ENCODE measurements at regions not wholly inside any gene's neighbourhood (a gene's known extent, or its start where the extent isn't known, plus 50 kb on each side); places are given as distances from the start of the nearest gene placed in this dataset.
"Not testable (repeated sequence)": the region's sequence is repeated elsewhere in the genome, so short reads cannot be mapped to it uniquely, and the experiment has no call there.

- DNase-seq: no peak
Measured at GRCh38 chr20:40861427-40862008, 167.1 kb upstream of the TOP1 start.

DNA sequence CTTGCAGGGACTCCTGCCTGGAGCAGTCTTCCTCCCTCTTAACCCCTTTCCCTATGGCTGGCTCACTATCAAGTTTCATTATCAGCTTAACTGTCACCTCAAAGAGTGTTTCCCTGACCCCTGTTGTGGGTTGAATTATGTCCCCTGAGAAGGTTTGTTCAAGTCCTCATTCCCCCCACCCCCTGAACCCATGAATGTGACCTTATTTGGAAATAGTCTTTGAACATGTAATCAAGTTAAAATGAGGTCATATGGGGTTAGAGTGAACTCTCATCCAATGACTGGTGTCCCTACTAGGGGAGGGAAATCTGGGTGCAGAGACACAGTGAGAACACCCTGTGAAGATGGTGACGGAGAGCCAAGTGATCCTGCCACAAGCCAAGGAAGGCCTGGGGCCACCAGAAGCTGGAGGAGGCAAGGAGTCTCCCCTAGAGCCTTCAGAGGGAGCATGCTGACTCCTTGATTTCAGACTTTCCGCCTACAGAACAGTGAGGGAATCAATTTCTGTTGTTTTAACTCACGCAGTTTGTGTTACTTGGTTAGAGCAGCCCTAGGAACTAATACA, 165.2 kb upstream of the TOP1 start:
- no peak for DNase-seq

- no peak for DNase-seq
Measured at GRCh38 chr20:40864470-40864869, 164.2 kb upstream of the TOP1 start.

DNA sequence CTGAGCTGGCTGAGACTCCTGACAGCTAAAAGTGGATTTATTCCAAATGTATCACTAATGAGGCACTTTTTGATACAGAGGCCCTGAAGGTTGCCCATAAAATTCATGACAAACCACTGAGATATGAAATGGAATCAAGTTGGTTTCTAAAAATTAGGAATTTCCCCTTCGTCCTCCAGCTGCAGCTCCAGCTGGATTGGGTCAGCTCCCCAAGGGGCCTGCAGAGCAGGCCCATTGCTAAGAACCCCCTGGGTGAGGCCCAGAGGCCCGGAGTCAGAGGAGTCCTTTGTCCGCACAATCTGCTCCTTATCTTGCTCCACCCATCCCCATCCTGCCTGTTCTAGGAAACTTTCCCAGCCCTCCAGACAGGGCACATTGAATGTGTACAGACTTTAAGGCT, 163.5 kb upstream of the TOP1 start:
- no peak for DNase-seq

DNA sequence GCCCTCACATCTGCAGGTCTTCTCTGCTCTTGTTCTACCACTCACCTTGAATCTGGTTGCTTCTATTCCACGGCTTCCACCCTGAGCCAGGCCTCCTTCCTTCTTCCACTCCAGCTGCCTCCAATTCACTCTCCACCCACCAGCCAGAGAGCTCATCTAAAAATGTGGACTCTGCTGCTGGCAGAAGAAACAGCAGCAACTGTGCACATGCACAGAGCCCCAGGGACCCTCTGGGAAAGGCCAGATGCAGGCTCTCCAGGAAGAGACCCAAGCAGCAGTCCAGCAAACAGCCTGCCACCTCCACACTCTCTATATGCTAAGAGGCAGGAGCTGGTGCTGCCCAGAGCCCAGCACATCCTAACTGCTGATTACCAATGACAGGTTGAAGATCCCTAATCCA, 162.6 kb upstream of the TOP1 start:
- DNase-seq: no peak

- DNase-seq: no peak
Measured at GRCh38 chr20:40868551-40869217, 159.9 kb upstream of the TOP1 start.

- DNase-seq: no peak
Measured at GRCh38 chr20:40869218-40870147, 159.1 kb upstream of the TOP1 start.

DNA sequence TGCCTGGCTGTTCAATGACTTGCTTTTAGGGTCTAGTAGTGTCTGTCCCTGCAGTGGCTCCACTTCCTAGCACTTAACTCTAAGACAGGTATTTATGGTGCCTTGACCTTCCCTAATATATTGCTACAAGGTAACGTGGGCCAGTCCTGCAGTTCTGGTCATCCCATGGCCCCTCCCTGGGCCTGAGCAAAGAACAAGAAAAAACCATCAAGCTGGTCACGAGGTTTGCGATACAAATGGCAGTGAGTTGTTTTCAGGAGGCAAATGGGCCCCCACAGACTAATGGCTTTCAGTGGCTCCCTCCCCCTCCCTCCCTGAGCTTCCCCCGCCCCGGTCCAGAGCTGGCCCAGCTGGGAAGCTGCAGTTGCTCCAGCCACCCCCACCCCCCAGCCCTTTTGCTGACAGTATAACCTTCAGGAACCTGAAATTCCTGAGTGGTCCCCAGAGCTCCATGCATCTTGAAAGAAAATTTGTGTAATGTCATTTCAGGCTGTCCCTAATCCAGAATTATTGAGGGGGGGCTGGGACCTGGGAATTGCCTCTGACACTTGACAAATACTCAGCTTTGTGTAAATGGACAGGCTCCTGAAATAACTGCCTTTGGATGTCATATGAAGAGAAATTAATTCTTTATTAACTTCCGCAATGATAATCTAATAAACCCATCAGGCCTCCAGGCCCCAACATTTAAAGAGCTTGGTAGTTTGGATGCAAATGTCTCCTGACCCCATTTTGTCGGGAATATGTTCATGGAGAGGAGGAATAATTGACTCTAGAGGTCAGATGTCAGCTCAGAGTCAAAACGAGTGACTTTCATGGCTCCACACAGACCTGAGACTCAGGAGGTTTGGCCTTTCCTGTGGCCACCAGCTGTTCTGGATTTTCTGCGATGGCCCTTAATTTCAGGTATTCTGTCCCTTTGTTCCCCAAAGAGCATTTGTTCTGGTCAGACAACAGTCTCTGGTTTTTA, 153.2 kb upstream of the TOP1 start:
- no peak for DNase-seq

DNA sequence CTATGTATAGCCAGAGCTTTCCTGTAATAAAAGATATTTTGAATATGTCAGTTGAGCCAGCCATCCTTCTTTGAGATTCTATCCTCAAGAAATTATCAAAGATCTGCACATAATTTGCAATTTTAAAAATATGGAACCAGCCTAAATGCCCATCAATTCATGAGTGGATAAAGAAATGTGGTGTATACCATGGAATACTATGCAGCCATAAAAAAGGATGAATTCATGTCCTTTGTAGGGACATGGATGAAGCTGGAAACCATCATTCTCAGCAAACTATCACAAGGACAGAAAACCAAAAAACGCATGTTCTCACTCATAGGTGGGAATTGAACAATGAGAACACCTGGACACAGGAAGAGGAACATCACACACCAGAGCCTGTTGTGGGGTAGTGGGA, 150.5 kb upstream of the TOP1 start:
- not testable (repeated sequence) for DNase-seq

DNA sequence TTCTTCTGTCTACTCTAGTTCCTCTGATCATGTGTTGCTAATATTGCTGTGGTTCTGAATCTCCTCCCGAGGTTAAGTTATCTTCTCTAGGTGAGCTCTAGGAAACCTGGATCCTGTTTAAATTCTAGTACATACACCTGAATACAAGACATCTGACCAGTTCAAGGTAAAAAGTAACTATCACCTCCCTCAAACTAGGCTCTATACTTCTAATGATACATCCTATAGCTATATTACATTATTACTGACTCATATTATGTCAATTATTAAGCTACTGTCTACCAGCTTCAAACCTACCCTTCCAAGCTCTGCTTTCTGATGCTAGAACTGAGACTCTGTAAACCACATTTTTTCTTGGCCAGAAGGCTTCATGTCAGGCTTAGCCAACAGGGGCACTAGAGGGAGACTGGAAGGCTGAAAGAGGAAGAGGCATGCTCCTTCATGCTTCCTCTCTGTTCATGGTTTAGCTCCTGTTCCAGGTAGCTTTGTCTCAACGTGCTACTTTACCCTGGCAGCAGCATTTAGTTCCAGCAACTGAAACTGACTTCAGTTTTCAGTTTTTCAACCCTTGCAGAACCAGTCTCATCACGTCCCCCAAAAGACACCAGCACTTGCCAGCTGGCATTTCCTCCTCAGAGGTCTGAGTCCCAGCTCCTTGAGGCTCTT, 148.4 kb upstream of the TOP1 start:
- DNase-seq: no peak

DNA sequence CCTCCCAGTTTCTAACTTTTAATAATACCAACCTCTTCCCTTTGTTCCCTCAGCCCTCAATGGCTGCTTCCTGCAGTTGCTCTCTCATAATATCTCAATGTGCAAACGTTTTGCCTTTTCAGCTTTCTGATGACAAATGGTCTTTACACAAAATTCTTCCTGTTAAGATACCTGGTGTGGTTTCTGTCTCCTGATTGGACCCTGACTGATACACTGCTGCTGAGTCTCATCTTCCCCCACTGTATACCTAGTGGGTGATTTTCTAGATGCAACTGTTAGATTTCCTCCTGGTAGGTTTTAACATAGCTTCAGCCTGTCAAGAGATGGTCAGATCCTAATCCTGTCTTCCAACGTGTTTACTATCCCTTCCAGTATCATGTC, 147.9 kb upstream of the TOP1 start:
- DNase-seq: no peak

DNA sequence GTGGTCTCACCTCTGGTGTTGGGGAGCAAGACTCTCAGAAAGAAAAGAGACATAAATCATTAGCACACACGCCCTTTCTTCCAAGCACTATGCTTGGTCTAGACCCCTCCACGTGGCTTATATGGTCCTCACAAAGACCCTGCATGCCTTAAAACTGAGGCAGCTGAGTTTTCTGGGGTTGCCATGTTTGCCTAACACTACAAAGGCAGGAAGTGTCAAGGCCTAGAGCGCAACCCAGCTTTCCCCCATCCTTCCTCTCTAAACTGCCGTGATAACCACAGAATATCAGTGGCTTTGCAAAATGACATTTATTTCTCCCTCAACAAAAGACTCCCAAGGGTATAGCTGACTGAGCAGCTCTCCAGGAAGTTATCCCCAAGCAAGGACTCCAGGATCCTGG, 146.5 kb upstream of the TOP1 start:
- DNase-seq: peak; percentile 11

DNA sequence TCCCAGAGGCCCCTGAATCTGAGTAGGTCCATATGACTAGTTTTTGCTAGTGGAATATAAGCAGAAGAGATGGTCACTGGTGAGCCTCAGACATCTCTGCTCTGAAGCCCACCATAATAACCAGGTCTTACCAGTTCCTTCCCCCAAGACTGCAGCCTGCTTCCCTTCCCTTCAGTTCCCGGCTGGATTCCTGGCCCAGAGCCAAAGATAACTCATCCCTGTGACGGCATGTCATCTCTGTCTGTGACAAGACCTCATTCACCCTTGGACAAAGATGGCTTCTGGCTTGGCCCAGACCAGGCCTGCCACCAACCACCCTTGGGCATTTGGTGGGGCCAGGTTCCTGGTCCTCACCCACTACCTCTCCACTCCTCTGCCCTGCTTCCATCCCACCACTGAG, 145.5 kb upstream of the TOP1 start:
- DNase-seq: no peak

- DNase-seq: no peak
Measured at GRCh38 chr20:40887105-40887504, 141.5 kb upstream of the TOP1 start.

GRCh38 chr20:40889266-40889665, 139.4 kb upstream of the TOP1 start:
- not testable (repeated sequence) for DNase-seq

DNA sequence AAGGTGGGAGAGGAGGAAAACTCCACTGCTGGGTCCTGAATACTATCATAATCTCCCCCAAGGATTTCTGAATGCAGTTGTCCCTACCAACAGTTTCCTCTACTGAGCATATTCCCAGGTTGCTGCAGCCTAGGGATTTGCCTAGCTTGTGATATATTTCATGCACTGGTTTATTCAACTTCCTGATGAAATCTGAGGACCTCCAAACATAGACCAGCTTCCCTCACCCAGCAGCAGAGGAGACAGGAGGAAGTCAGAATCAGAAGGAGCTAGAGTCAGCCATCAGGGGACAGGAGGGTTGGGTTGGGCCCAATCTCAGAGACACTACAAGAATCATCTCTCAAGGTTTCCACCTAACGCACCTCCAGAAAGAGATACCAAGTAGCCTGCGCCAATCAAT, 138.4 kb upstream of the TOP1 start:
- no peak for DNase-seq

DNA sequence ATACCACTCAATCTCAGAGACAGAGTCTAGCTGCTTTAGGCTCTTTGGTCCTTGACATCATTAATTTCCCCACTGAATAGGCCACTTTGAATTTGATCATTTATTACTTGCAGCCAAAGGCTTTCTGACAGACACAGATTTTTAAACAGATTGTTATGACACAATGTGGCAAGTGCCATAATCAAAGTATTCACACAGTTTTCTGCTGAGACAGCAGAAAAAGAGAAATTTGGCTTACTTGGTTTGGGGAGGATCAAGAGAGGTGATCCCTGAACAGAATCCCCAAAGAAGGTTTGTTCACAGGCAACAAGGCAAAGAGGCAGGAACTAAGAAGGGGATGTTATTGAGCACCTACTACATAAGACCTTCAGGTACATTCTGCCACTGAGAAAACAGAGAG, 138.0 kb upstream of the TOP1 start:
- no peak for DNase-seq

GRCh38 chr20:40891351-40891750, 137.3 kb upstream of the TOP1 start:
- DNase-seq: no peak

DNA sequence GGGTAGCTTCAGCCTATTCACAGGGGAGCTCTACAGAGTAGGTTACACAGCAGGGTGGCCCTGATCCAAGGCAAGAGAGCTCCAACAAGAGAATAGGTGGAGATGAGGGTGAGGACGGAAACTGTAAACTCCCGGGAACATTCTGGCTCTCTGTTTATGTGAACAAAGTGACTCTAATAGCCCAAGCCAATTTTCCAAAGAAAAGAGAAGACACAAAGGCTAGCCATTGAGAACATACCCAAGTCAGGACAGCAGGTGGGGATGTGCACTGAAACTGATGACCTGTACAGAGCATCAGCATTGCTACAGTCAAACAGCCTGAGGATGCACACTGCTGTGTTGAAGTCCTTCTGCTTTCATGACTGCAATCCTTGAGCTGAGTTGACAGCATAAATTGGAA, 136.0 kb upstream of the TOP1 start:
- no peak for DNase-seq

DNA sequence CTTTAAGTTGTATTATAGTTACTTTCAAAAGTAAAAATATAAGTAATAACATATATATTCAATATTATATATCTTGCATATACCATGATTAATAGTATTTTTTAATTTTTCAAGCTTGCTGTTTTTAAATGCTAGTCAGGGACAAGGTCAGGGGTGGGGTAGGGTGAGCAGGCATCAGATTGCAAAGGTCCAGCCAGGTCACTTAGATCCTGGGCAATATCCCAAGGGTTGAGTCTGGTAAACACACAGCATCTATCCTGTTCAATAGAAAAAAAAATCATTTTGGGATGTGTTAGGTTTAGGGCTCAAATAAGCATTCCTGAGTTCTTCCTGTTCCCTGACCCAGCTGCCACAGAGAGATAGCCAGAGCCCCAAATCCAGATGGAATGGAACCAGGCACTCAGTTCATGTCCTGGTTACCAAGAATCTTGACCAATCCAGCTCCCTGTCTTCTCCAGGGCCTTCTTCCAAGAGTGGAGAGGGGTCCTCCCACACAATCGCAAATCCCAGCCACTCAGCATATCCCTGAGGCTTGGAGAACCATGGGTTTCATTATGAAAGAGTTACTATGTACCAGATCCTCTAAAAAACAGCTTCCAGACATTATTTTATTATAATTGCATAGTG, 134.9 kb upstream of the TOP1 start:
- no peak for DNase-seq

GRCh38 chr20:40894237-40894630, 134.4 kb upstream of the TOP1 start:
- DNase-seq: no peak
